ENCODE measurements at regions not wholly inside any gene's neighbourhood (a gene's known extent, or its start where the extent isn't known, plus 50 kb on each side); places are given as distances from the start of the nearest gene placed in this dataset.
"Not testable (repeated sequence)": the region's sequence is repeated elsewhere in the genome, so short reads cannot be mapped to it uniquely, and the experiment has no call there.

DNA sequence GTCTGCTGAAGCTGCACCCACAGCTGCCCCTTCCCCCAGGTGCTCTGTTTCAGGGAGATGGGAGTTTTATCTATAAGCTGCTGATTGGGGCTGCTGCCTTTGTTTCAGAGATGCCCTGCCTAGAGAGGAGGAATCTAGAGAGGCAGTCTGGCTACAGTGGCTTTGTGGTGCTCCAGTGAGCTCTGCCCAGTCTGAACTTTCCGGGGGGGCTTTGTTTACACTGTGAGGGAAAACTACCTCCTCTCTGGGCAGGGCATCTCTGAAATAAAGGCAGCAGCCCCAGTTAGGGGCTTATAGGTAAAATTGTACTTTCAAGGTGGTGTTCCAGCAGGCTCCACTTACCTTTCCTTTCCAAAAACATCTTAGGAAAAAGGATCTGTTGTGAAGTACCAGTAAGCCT, 242.2 kb downstream of the SPRY1 start:
- no peak for DNase-seq (ENCODE audit: low spot score)

DNA sequence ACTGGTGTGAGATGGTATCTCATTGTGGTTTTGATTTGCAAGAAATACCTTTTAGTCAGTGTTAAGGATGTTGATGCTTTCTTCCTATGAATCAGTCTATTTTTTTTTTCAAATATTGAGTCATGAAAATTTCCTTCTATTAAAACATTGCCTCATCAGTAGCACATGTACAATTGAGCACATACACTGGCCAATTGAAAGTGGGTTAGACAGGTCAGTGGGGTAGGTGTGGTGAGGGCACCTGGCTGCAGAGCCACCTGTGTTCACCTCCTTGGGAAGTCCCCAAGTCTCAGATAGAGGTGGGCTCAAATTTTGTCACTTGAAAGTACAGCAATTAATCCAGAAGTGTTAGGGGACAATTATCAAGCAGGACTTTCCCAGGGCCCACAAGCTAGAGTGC, 243.7 kb downstream of the SPRY1 start:
- no peak for DNase-seq (ENCODE audit: low spot score)

DNA sequence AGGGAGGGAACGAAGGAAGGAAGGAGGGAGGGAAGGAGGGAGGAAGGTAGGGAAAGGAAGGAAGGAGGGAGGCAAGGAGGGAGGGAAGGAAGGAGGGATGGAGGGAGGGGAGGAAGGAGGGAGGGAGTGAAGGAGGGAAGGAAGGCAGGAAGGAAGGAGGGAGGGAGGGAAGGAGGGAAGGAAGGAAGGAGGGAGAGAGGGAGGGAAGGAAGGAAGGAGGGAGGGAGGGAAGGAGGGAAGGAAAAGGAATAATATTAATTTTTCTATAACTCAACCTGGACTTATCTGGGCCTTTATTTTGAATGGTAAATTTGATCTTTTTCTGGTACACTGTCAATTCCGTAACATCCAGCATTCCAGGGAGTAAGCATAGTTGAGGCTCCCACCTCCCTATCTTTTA, 244.2 kb downstream of the SPRY1 start:
- DNase-seq (ENCODE audit: low spot score), result no peak

DNA sequence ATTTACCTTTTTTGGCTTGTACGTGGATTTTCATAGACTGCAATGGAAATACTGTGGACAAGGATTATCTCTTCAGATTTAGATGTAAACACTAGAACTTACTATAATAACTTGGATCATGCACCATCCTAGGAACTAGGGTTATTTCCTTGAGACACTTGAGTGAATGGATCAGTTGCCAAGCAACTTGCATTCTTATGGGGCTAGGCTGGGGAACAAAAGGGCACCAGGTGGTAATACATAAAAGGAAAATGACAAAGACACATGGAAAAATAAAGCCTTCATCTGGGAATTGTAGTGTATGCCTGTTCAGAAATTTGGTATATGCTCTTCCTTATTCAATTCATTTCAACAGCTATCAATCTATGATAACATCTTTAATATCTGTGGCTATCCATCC, 247.1 kb downstream of the SPRY1 start:
- DNase-seq (ENCODE audit: low spot score), result no peak

DNA sequence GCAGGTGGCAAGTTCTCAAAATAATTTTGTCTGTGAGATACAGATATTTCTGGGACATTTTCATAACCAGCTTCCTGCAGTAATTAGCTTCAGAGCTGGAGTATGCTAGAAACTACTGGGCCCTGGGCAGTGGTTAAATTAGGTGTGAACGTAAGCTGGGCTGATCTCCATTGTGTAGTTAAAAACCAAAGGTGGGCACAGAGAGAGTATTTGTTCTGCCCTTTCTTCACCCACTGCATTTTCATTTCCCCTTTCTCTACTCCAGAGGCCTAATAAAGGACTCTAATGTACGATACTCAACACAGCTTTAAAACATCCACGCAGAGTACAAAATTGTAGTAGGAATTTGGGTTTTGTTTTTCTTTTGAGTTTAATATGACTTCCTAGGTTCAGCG, 252.7 kb downstream of the SPRY1 start:
- no peak for DNase-seq (ENCODE audit: low spot score)

DNA sequence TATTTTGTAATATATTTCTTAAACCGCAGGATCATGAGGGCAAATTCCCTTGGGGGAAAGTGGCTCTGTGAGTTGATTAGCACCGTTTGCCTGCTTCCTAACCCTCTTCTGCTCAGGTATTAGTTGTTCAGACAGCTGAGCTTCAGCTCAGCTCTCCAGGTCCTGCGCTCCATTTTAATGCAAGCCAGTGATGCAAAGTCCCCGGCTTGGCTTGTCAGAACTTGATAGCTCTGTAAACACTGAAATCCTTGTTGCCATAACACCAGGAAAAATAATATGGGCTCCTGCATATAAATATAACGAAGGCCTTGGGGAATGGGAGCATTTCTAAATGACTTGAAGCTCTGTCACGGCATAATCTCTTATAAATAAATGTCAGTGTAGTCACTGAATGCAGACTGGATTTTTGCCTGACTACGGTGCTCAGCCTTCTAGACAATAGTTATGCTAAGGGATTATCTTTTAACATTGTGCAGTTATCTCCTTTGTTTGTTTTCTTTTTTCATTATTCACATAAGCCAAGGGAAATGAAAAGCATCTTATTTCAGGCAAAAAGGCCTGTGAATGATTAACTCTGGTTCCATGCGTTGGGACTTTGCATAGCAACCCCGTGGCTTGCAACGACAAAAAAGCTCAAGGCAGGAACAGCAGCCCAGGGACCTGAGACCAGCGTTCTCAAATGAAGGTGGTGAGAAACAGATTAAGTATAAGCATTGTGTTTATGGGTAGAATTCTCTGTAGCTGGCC, 253.2 kb downstream of the SPRY1 start:
- peak; percentile 67 for DNase-seq (ENCODE audit: low spot score)

DNA sequence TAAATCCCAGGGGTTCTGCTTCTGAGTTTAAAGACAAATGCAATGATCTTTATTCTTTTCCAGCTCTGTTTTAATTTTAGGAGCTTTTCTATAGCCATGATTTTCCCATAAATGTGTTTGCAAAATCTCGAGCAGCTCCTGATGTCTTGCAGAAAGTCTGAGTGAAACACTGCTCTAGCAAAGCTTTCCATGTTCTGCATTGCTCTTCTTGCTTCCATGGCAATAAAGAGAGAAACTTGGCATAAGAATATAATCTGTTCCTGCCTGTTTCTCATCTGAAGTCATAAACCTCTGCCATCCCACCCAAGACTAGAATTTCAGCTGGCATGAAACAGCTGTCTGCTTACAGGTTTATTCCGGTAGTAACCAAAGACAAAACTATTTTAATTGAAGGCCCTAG, 254.5 kb downstream of the SPRY1 start:
- no peak for DNase-seq (ENCODE audit: low spot score)

DNA sequence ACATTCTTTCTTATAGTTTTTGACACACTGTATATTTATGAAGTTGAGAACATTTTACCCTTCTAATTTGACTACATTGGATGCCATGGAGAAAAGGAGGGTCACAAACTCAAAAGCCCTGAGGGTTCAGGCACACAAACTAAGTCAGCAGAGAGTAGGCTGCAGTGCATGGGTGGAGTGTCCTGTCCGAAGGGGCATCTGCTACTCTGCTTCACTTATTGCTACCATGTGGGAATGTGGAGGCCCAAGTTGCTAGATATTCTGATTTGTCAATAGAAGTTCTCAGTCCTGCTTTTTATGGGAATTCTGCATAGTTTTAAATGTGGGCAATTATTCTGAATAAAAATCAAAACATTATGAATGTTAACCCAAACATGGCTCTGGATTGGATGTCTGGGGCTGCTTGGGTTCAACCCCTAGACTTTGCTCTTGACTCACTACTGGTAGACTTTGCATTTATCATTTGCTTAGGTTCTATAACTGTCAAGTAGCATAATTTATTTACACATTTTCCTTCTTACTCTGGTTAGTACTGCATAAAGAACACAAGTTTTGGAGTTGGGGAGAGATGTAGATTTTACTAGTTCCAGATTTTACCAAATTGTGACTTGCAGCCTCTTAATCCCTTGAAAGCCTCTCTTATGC, 255.1 kb downstream of the SPRY1 start:
- DNase-seq (ENCODE audit: low spot score), result no peak

DNA sequence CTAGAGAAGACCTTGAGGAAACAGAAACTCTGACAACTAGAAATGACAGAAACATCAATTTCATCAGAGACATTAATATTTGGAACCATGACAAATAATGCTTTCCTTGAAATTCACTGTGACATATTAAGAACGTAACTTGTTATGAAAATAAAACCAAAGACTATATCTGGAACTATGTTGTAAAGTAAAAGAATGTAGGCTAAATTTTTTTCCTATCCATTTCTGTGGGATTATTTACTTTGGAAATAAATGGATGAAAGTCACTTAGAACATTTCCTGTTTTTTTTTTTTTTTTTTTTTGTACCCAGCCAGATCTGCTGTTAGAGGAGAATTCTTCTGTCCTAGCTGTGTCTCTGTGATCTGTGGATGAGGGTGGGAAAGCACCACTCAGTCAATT, 255.9 kb downstream of the SPRY1 start:
- no peak for DNase-seq (ENCODE audit: low spot score)

DNA sequence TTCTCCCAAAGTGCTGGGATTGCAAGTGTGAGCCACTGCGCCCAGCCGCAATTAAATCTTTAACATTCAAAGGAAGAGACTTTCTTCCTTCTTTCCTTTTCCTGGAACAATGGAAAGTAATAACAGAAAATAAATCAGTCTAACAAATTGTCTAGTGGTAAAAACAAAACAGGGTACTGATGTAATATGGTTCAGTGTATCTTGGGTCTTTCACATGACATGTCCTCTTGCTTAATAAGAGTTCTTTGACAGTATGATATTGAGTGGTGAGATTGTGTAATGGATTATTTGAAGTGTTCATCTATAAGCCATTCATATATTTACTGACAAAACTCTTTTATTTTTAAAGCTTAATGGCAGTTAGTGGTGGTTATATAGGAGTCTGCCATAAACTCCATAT, 256.6 kb downstream of the SPRY1 start:
- DNase-seq (ENCODE audit: low spot score), result no peak

DNA sequence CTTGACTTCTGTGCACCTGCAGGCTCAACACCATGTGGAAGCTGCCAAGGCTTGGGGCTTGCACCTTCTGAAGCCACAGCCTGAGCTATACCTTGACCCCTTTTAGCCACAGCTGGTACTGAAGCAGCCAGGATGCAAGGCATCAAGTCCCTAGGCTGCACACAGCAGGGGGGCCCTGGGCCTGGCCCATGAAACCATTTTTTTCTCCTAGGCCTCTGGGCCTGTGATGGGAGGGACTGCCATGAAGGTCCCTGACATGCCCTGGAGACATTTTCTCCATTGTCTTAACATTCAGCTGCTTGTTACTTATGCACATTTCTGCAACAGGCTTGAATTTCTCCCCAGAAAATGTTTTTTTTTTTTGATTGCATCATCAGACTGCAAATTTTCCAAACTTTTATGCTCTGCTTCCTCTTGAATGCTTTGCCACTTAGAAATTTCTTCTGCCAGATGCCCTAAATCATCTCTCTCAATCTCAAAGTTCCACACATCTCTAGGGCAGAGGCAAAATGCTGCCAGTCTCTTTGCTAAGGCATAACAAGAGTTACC, 260.2 kb downstream of the SPRY1 start:
- not testable (repeated sequence) for DNase-seq (ENCODE audit: low spot score)

DNA sequence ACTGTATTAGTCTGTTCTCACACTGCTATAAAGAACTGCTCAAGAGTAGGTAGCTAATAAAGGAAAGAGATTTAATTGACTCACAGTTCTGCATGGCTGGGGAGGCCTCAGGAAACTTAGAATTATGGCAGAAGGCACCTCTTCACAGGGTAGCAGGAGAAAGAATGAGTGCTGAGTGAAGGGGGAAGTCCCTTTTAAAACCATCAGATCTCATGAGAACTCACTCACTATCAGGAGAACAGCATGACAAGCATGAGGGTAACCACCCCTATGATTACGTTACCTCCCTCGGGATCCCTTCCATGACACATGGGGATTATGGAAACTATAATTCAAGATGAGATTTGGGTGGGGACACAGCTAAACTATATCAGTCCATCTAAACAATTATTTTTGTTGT, 261.0 kb downstream of the SPRY1 start:
- not testable (repeated sequence) for DNase-seq (ENCODE audit: low spot score)

DNA sequence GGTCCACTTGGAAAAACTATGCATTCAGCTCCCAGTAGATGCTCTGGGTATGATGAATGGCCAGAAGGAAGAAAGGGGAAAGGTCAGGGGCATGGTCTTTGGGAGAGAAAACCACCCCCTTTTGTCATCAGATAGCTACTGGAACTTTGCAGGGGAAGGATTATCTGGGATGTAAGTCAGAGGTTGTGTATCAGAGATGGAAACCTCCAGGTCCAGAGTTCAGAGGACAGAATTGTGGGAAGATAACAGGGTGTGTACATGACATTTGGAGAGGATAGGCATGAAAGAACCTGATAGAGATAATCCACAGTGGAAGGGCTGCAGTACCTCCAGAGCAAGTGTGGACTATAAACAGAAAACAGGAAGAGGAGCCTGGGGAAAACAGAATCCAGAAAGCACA, 262.7 kb downstream of the SPRY1 start:
- no peak for DNase-seq (ENCODE audit: low spot score)

DNA sequence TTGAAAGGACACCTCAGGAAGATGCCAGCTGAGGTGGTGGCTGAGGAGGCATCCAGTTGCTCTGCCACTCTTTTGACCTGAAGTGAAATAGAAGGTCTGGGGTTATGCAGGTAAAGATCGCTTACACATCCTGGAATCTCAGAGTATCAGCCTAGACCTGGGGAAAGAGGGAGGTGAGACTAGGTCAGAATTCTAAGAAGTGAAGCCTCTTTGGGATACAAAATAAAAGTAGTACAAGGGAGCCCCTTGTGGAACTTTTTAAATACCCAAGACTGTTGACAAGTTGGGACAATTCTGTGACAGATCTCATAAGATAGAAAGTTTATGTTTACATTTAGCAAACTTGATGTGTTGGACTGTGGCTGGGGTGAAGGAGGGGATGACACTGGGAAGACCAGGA, 263.1 kb downstream of the SPRY1 start:
- peak; percentile 43 for DNase-seq (ENCODE audit: low spot score)

DNA sequence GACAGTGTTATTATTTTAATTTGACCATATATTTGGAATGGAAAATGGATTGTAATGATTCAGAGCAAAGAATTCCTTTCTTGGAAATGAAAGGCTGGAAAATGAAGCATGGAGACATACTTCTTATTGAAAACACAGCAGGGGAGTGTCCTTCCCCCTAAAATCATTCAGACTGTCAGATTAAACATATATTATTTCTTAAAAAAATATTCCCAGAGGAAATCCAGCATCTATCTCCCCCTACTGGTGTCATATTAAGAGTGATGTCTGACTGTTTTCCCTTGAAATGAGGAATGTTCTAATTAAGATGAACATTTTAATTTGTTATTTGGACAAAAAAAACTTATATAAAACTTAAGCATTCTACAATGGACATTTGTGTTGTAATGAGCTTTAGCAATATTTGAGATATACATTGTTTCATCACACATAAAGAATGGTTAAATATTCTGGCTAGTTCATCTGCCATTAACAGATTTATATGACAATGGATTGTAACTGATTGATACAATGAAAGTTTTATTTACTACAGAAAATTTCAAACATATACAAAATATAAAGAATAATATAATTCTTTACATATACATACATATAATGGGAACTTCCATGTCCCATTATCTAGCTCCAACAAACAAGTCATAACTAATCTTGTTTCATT, 264.6 kb downstream of the SPRY1 start:
- peak; percentile 32 for DNase-seq (ENCODE audit: low spot score)

DNA sequence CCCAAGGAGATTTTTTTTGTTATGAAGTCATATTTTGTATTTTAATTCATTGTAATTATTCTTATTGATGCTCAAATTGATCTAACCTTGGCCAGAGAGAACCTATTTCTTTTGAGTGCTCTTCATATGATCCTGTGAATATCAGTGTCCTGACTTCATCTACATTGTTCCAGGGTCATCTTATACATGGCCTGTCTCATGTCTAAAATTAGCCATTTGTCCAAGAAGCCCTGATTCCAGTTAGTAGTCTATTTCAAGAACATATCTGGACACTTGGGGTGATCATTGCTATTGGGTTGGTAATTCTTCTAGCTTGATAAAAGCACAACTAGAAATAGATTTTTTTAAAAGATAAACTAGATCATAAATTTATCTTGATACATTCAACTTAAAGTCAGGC, 266.2 kb downstream of the SPRY1 start:
- no peak for DNase-seq (ENCODE audit: low spot score)

DNA sequence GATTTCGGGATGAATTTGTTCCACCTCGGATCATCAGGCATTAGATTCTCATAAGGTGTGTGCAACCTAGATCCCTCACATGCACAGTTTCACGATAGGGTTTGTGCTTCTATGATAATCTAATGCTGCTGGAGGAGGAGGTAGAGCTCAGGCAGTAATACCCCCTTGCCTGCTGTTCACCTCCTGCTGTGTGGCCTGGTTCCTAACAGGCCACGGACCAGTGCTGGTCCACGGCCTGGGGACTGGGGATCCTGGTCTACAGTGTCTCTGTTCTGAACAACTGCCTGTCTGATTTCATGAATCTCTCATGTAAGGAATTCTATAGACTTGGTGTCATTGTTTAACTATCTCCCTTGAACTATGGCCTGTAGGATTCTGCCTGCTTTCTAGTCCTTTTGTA, 269.9 kb downstream of the SPRY1 start:
- DNase-seq (ENCODE audit: low spot score), result no peak

DNA sequence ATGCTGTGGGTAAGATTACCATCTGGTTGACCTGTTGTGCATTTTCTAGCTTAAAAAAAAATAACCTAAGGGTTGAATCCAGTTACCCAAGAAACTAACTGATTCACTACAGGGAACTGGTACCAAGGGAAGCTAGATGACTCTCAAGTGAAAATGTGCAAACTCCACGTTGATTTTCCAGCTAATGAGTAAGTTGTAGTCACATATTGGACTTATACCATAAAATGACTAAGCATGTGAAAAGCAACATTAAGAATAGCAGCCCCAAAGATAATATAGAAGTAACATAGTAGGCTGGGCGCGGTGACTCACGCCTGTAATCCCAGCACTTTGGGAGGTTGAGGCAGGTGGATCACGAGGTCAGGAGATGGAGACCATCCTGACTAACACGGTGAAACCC, 270.9 kb downstream of the SPRY1 start:
- DNase-seq (ENCODE audit: low spot score), result no peak

DNA sequence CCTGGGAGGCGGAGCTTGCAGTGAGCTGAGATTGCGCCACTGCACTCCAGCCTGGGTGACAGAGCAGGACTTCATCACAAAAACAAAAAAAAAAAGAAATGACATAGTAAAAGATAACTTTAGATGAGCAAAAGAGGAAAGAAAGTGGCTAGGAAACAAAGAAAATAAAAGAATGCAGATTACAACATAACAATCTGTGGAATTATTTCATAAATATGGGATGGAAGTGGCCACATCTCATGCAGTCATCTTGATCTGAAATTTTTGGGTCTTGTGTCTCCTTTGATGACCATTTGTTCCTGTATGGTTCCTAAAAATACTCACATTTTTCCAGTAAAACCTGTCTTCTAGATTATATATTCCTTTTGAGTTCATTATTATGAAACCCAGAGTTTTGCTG, 271.4 kb downstream of the SPRY1 start:
- DNase-seq (ENCODE audit: low spot score), result no peak

DNA sequence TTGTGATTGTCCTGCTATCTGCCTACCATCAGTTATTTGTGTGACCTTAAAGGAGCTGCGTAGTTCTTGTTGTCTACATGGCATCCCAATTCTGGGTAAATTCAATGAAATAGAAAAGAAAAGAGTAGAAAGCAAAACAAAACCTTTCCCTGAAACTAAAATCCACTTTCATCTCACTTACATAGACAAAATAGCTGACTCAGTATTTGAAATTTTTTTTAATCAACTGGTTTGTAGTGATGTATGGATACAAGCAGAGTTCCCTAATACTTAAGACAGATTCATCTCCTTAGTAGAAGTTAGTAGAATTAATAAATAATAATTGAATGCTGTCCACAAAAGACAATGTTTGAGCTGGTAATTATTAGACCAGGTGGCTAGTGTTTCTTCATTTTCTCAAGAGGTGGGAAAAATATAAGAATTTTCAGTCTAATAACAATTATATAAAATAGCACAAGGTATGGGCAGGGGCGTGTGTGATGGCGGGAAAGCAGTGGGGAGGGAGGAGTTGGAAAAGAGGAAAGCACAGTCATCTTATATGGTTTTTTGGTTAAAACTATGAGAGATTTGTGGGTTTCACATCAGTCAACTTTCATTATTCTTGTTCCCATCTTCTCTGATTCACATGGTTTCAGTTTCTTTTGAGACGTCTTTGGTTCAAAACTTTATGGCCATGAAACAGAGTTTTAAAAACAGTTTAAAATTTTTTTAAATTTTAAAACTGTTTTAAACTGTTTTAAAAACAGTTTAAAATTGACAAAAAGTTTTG, 275.2 kb downstream of the SPRY1 start:
- no peak for DNase-seq (ENCODE audit: low spot score)

DNA sequence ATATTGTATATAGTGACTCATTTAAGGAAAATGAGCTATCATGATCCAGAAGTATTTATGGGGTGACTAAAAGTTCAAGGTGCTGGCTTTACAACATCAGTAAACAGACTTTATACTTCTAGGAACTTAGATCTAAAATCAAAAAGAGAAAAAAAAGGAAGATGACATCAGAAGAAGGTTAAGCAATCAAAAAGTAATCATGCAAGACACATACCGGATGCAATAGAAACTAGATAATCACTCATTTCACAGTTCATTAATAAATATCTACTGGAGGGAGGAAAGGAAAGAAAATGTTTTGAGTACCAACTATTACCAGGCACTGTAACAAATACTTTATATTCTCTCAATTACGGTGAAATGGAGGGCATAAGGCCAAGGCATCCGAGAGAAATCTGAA, 276.4 kb downstream of the SPRY1 start:
- DNase-seq (ENCODE audit: low spot score), result peak; percentile 82

DNA sequence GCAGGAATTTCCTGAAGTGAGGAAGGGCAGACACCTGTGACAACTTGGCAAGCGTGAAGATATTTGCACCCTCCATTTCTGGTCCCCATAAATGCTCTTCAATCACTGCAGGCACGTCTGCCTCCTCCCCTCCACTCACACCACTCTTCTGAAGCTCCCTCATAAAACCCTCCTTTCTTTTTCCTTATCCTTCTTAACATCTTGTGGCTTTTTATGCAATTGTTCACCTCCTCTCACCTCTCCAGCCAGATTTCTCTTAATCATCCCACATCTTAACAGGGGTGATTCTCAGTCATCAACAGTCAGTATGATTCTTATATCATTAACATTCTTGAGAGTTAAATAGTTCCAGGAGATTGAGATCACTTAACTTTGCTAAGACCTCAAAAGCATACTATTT, 277.4 kb downstream of the SPRY1 start:
- DNase-seq (ENCODE audit: low spot score), result peak; percentile 42
